B cell (primary cell): ENCODE measurements at regions not wholly inside any gene's neighbourhood (a gene's known extent, or its start where the extent isn't known, plus 50 kb on each side); places are given as distances from the start of the nearest gene placed in this dataset.
"Not testable (repeated sequence)": the region's sequence is repeated elsewhere in the genome, so short reads cannot be mapped to it uniquely, and the experiment has no call there.

Experiments
- ATAC-seq: fragments of 200-7000 bp; cut with Tn5 transposase; one replicate; pipeline ENCODE4 v1.10.0; 2021; ENCODE audit warnings: low read depth, mild to moderate bottlenecking, moderate number of reproducible peaks, moderate library complexity
- CTCF ChIA-PET: fragments of 350-600 bp; sonication (Branson Sonifier 250); formaldehyde crosslinking; loops from one replicate; lab custom pipeline; 2021; ENCODE audit warnings: antibody characterized with exemption, inconsistent platforms; lab: Charles Lee
- POLR2A ChIA-PET: fragments of 350-600 bp; sonication (Branson Sonifier 250); formaldehyde crosslinking; loops from one replicate; lab custom pipeline; 2021; ENCODE audit warnings: antibody characterized with exemption; lab: Charles Lee
- DNase-seq: peaks from one replicate; pipeline ENCODE4 v3.0.0; 2013
- H2AFZ ChIP-seq: 2 replicates; pipeline ENCODE4 v1.6.1; 2012; ENCODE audit warnings: mild to moderate bottlenecking, low read depth, low read length; ENCODE audit not compliant: insufficient read depth, poor library complexity, severe bottlenecking
- H3K27ac ChIP-seq, 2 donors: 1 replicate in 1 of 2; 2 replicates in 1 of 2; pipeline ENCODE4 v1.5.1; 2012 to 2013; ENCODE audit warnings: low read length in 2 of 2, mild to moderate bottlenecking in 2 of 2, moderate library complexity in 1 of 2
- H3K27me3 ChIP-seq, 4 experiments: fragments of 200-600 bp in 1 of 4; sonication (generic) in 1 of 4; replicated peaks in 1 of 4; 1 replicate in 2 of 4; 2 replicates in 2 of 4; pipeline versions ENCODE4 v1.6.1 to v1.7.0; 2013 to 2016; ENCODE audit warnings: low read length in 3 of 4, mild to moderate bottlenecking in 2 of 4, mixed read lengths in 1 of 4, moderate library complexity in 1 of 4; ENCODE audit not compliant: insufficient read depth in 4 of 4, control insufficient read depth in 3 of 4; ENCODE audit errors: control extremely low read depth in 1 of 4
- H3K36me3 ChIP-seq, 2 experiments: replicated peaks in 1 of 2; 1 replicate in 1 of 2; 2 replicates in 1 of 2; pipeline versions ENCODE4 v1.6.1 to v1.7.1; 2013; ENCODE audit warnings: low read length in 1 of 2; ENCODE audit not compliant: insufficient read depth in 2 of 2, control insufficient read depth in 1 of 2; ENCODE audit errors: control extremely low read depth in 1 of 2, extremely low read depth in 1 of 2
- H3K4me1 ChIP-seq, 2 donors: fragments of 200-600 bp in 1 of 2; sonication (generic) in 1 of 2; 1 replicate in 1 of 2; 2 replicates in 1 of 2; pipeline versions ENCODE4 v1.5.1 to v1.6.1; 2013 to 2017; ENCODE audit warnings: low read length in 2 of 2; ENCODE audit not compliant: control insufficient read depth in 2 of 2, insufficient read depth in 2 of 2
- H3K4me2 ChIP-seq: replicated peaks from 2 replicates; pipeline ENCODE3; 2012; ENCODE audit warnings: mild to moderate bottlenecking, low read depth, low read length; ENCODE audit not compliant: poor library complexity, severe bottlenecking
- H3K4me3 ChIP-seq, 5 experiments: fragments of 200-600 bp in 1 of 5; sonication (generic) in 1 of 5; 1 replicate in 3 of 5; 2 replicates in 2 of 5; pipeline versions ENCODE4 v1.5.1 to v1.7.0; 2011 to 2016; ENCODE audit warnings: low read length in 4 of 5, mild to moderate bottlenecking in 4 of 5, low read depth in 2 of 5, control low read depth in 1 of 5, moderate library complexity in 1 of 5; ENCODE audit not compliant: insufficient read depth in 1 of 5; ENCODE audit errors: control extremely low read depth in 1 of 5, extremely low read depth in 1 of 5
- H3K79me2 ChIP-seq: fragments of 200-600 bp; sonication (generic); one replicate; pipeline ENCODE4 v1.6.0; 2016; ENCODE audit warnings: low read length; ENCODE audit not compliant: control insufficient read depth, insufficient read depth
- H3K9ac ChIP-seq: fragments of 200-600 bp; sonication (generic); 2 replicates; pipeline ENCODE4 v1.6.1; 2017; ENCODE audit warnings: mild to moderate bottlenecking, low read length, moderate library complexity
- H3K9me3 ChIP-seq, 3 donors: one replicate each; pipeline versions ENCODE4 v1.6.1 to v1.7.1; 2013; ENCODE audit warnings: low read length in 2 of 3; ENCODE audit not compliant: control insufficient read depth in 2 of 3, insufficient read depth in 1 of 3; ENCODE audit errors: control extremely low read depth in 1 of 3
- H4K20me1 ChIP-seq: 2 replicates; pipeline ENCODE4 v1.6.0; 2012; ENCODE audit warnings: mild to moderate bottlenecking, low read length; ENCODE audit not compliant: insufficient read depth, control insufficient read depth, poor library complexity, severe bottlenecking
- H3K27ac Mint-ChIP-seq: one replicate; pipeline ENCODE4 v1.8.0; 2021; ENCODE audit warnings: mixed read lengths
- H3K27me3 Mint-ChIP-seq: one replicate; pipeline ENCODE4 v1.8.0; 2021; ENCODE audit warnings: mixed read lengths
- H3K4me1 Mint-ChIP-seq: one replicate; pipeline ENCODE4 v1.8.0; 2021; ENCODE audit warnings: mixed read lengths
- H3K4me3 Mint-ChIP-seq: one replicate; pipeline ENCODE4 v1.8.0; 2021; ENCODE audit warnings: mixed read lengths
- H3K9me3 Mint-ChIP-seq: one replicate; pipeline ENCODE4 v1.8.0; 2022; ENCODE audit warnings: mixed read lengths; ENCODE audit not compliant: insufficient read depth
- EZH2 ChIP-seq: IDR thresholded peaks from 2 replicates; pipeline ENCODE4 v1.6.1; 2012; ENCODE audit warnings: borderline replicate concordance, low read depth, mild to moderate bottlenecking, moderate library complexity, low read length; ENCODE audit not compliant: insufficient read depth, poor library complexity, severe bottlenecking
- WGBS: methylation state at CpG from one replicate; pipeline ENCODE4 v1.1.5; 2013; ENCODE audit warnings: missing lambda C conversion rate; ENCODE audit not compliant: insufficient coverage; 5-methylcytosine and 5-hydroxymethylcytosine counted together
- intact Hi-C: fragments of 100-400 bp; cut with micrococcal nuclease; formaldehyde crosslinking; loops from one replicate; pipeline ENCODE4 v1.10.0; 2022
- TF ChIP-seq, protein P1 (sequence below): fragments of 200-600 bp; IDR thresholded peaks from one replicate; pipeline ENCODE4 v1.8.0; 2022; ENCODE audit warnings: antibody characterized with exemption, mild to moderate bottlenecking

DNA sequence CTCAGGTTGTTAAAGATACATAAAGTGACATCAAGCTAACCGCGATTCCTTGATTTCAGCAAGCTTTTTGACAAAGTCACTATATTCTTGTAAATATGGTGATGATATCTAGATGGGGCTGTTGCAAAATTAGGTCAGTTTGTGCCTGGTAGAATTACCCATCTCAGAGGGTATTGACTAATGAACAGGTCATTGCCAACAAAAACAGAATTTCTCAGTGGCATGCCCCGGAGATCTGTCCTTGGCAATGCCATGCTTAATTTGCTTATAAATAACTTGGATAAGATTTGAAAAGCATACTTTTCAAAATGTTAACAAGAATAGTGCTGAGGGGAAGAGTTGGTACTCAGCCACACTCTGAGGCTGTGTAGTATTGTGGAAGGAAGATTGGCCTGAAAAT lies 783.3 kb upstream of the SEMA6A start:
- no peak for DNase-seq
- ATAC-seq, result no peak
- no peaks in the 10 kb centered on the region for H3K9me3 Mint-ChIP-seq
- Histone ChIP-seq H2AFZ (no peak overlapping the region), H4K20me1 (no peaks in the 10 kb centered on the region), H3K4me3 (no peak overlapping the region), H3K36me3 (no peaks in the 10 kb centered on the region), H3K4me1 (no peaks in the 10 kb centered on the region), H3K9ac (no peak overlapping the region), H3K27me3 (no peaks in the 10 kb centered on the region), H3K4me2 (no peak overlapping the region), H3K27ac (no peak overlapping the region), H3K9me3 (no peaks in the 10 kb centered on the region), H3K79me2 (no peaks in the 10 kb centered on the region)
- TF ChIP-seq EZH2, result no peak
- TF ChIP-seq, protein P1, sequence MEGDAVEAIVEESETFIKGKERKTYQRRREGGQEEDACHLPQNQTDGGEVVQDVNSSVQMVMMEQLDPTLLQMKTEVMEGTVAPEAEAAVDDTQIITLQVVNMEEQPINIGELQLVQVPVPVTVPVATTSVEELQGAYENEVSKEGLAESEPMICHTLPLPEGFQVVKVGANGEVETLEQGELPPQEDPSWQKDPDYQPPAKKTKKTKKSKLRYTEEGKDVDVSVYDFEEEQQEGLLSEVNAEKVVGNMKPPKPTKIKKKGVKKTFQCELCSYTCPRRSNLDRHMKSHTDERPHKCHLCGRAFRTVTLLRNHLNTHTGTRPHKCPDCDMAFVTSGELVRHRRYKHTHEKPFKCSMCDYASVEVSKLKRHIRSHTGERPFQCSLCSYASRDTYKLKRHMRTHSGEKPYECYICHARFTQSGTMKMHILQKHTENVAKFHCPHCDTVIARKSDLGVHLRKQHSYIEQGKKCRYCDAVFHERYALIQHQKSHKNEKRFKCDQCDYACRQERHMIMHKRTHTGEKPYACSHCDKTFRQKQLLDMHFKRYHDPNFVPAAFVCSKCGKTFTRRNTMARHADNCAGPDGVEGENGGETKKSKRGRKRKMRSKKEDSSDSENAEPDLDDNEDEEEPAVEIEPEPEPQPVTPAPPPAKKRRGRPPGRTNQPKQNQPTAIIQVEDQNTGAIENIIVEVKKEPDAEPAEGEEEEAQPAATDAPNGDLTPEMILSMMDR, result no peak
- H3K27me3 Mint-ChIP-seq, result no peaks in the 10 kb centered on the region
- no peaks in the 10 kb centered on the region for H3K4me1 Mint-ChIP-seq
- POLR2A ChIA-PET, result no interaction called here
- 100% methylated on average over 1 of the region's 3 CpGs for WGBS
- H3K27ac Mint-ChIP-seq, result no peak overlapping the region
- intact Hi-C loops, result no loop called here
- CTCF ChIA-PET, result no interaction called here
- no peak overlapping the region for H3K4me3 Mint-ChIP-seq

DNA sequence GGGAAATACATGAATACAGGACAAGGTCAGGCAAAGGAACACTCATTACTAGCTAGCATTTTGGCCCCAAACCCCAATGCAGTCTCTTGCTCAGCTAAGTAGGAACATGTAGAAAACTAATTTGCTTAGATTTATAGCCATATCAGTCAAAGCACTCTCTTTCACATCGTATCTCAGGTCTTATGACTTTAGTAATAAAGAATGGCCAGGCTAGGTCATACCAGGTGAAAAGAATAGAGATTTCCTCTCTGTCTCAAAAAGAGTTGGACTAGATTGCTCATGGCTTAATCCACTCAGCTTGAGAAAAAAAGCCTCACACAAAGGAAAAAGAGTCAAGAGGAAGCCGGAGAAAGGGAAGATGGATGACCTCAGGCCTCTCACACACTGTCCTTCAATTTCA lies 772.7 kb upstream of the SEMA6A start:
- Histone ChIP-seq H2AFZ (no peak overlapping the region), H3K9ac (no peak overlapping the region), H4K20me1 (no peaks in the 10 kb centered on the region), H3K79me2 (no peaks in the 10 kb centered on the region), H3K36me3 (no peaks in the 10 kb centered on the region), H3K4me3 (no peak overlapping the region), H3K9me3 (no peaks in the 10 kb centered on the region), H3K4me1 (no peaks in the 10 kb centered on the region), H3K27me3 (no peaks in the 10 kb centered on the region), H3K27ac (no peak overlapping the region), H3K4me2 (no peak overlapping the region)
- Mint-ChIP-seq H3K27me3 (no peaks in the 10 kb centered on the region), H3K4me3 (no peak overlapping the region), H3K27ac (no peak overlapping the region), H3K9me3 (no peaks in the 10 kb centered on the region), H3K4me1 (no peaks in the 10 kb centered on the region)
- intact Hi-C loops, result no loop called here
- WGBS, result no CpG with 5 or more reads among the region's 2 CpGs
- no peak for DNase-seq
- no peak for ATAC-seq
- CTCF ChIA-PET, result no interaction called here
- TF ChIP-seq, protein P1, result no peak
- TF ChIP-seq EZH2, result no peak
- POLR2A ChIA-PET, result no interaction called here

- H3K4me3 ChIP-seq, H3K79me2 ChIP-seq, H3K27ac Mint-ChIP-seq, H2AFZ ChIP-seq, H3K9ac ChIP-seq, H3K4me3 Mint-ChIP-seq, H3K36me3 ChIP-seq, H3K27me3 ChIP-seq, H4K20me1 ChIP-seq, DNase-seq, H3K9me3 ChIP-seq, H3K4me1 Mint-ChIP-seq, H3K4me2 ChIP-seq, POLR2A ChIA-PET, H3K27ac ChIP-seq, H3K4me1 ChIP-seq, ATAC-seq, H3K9me3 Mint-ChIP-seq, H3K27me3 Mint-ChIP-seq, CTCF ChIA-PET, intact Hi-C loops: not testable (repeated sequence)
- 85% methylated on average over 13 of the region's 13 CpGs for WGBS
Measured at GRCh38 chr5:117343726-117344125, 769.1 kb upstream of the SEMA6A start.
